ENCODE measurements at regions not wholly inside any gene's neighbourhood (a gene's known extent, or its start where the extent isn't known, plus 50 kb on each side); places are given as distances from the start of the nearest gene placed in this dataset.
"Not testable (repeated sequence)": the region's sequence is repeated elsewhere in the genome, so short reads cannot be mapped to it uniquely, and the experiment has no call there.

DNA sequence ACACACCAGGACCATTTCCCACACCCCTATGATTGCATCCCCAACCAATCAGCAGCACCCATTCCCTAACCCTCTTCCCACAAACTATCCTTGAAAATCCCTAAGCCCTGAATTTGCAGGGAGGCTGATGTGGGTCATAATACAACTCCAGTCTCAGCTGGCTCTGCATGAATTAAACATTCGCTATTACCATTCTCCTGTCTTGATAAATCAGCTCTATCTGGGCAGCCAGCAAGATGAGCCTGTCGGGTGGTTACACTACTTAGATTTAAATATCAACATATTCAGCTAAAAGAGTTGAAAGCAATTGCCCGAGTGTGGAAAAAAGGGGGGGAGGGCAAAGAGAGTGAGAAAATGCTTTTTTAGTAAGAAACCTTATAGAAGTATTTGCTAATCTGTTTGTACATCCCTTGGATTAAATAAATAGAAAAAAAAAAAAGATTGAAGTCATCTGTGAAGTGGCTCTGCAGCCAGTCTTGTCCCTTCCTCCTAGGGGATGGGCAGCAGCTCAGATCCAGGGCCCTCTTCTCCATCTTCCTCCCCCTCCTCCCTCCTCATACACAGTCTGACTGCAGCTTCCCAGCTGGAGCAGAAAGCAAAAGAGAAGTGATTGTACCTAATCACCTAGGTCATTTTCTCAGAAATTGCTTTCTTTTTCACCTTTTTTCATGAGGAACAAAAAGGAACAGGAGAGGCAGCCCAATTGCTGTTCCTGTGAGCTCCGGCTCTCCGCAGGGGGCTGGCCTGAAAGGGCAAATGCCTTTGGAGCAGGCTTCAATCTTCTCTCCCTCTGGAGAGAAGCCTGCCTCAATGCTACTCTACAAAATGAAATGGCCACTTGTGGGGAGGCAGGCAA, 356.6 kb upstream of the SULF2 start:
- DNase-seq = no peak

DNA sequence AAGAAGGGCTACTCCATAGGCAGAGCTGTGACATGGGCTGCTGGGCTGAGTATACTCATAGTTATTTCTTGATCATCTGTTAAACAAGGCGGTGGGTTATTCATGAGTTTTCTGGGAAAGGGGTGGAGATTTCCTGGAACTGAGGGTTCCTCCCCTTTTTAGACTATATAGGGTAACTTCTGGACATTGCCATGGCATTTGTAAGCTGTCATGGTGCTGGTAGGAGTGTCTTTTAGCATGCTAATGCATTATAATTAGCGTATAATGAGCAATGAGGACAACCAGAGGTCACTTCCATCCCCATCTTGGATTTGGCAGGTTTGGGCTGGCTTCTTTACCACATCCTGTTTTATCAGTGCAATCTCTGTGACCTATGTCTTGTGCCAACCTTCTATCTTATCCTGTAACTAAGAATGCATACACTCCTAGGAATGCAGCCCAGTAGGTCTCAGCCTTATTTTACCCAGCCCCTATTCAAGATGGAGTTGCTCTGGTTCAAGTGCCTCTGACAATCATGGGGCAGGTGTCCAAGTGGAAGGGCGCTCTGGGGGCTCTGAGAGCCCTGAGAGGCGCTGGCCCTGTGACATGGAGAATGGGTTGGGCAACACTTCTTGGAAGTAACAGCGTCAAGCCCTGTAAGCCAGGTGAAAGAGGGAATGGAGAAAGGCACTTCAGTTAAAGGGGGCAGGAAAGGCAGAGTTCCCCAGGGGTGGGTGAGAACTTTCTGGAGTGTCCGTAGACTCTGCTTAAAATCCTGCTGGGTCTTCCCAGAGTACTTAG, 354.2 kb upstream of the SULF2 start:
- DNase-seq = no peak

GRCh38 chr20:48132834-48133233, 347.6 kb upstream of the SULF2 start:
- no peak for DNase-seq

- no peak for DNase-seq
These were observed 346.3 kb upstream of the SULF2 start for GRCh38 chr20:48131581-48131980.

DNA sequence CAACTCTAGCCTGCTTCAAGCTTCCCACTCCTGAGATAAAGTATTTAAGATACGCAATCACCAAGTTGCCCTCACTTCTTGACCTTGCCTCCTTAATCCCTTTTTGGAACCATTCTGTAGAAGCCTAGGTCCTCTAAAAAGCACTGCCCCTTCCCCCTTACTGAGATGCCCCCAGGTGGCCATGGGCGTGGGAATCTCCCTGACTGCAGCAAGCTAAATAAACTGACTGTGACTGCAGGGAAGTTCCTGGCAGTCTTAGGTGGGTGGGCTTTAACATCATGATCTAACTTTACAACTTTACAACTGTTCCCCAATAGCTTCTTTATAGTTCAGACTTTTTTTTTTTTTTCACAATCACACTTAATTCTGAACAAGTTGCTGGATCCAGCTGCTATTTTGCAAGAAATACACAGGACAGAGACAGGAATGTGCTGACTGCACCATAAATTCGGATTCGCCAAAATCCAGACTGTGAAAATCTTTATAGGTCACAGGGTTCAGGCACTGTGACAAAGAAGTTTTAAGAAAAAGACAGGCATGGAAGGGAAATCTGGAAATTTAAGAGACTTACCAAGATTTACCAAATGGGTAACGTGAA, 344.2 kb upstream of the SULF2 start:
- no peak for DNase-seq

GRCh38 chr20:48128436-48128835, 343.2 kb upstream of the SULF2 start:
- no peak for DNase-seq

DNA sequence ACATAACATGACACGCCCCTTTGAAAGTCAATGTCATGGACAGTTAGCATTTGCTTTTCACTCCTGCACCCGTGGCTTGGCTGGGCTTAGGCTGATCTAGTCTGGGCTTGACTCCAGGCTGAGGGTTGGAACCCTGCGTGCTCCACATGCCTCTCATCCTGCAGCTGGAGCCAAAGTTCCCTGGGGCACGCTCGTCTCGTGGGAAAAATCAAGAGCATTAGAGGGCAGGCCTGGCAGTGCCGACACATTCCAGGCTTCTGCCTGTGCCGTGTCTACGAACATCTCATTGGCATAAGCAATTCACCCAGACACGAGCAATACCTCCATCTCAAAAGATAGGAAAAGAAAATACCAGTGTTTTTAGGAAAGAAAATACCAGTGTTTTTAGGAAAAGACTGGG, 342.7 kb upstream of the SULF2 start:
- not testable (repeated sequence) for DNase-seq

GRCh38 chr20:48127133-48127532, 341.9 kb upstream of the SULF2 start:
- DNase-seq = not testable (repeated sequence)

DNA sequence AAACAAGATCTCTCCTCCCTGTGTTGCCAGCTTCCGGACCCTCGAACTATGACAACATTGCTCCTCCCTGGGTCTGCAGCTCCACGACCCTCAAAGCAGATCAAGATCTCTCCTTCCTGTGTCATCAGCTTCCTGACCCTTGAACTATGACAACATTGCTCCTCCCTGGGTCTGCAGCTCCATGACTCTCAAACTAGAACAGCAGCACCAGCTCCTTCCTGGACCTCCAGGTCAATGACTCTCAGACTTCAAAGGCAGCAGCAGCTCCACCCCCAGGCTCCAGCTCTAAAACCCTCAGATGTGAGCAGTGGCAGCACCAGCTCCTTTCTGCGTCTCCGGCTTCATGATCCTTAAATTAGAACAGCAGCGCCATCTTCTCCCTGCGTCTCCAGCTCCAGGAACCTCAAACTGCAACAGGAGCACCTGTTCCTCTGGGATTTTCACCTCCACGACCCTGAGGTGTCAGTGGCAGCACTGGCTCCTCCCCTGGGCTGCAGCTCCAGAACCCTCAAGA, 341.0 kb upstream of the SULF2 start:
- DNase-seq = no peak

- no peak for DNase-seq
These were observed 339.7 kb upstream of the SULF2 start for GRCh38 chr20:48124960-48125359.

GRCh38 chr20:48124181-48124782, 339.0 kb upstream of the SULF2 start:
- DNase-seq = no peak

DNA sequence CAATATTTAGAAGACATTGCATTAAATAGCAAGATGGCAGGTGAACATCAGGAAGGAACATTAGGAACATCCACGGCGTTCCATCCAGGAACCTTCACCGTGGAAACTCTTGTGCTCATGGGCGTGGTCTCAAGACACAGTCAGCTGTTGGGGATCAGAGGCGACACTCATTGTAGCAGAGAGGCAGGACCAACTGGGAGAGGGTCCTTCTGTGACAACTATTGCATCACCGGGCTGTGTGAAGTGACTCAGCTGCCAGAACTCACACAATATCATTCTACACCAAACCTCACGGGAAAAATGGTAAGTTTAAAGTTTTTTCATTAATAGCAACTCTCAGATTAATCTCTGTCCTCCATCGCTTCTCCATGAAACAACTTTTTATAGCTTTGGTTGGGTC, 334.8 kb upstream of the SULF2 start:
- no peak for DNase-seq

GRCh38 chr20:48119389-48119788, 334.1 kb upstream of the SULF2 start:
- DNase-seq = not testable (repeated sequence)

DNA sequence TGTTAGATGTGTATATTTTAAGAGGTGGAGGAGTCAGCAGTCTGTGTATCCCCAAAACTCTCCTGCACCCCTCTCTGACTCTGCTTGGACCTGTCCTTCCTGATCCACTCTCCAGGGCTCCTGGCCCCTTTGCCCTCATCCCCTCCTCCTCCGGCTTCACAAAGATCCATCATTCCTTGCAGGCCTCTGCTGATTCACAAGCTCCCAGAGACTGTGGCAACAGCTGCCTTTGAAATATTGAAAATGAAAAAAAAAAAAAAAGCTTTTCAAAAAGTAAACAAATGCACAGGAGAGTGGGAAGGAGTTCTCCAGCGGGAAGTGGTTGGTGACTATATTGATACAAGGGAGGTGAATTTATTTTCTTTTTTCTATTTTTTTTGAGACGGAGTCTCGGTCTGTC, 330.2 kb upstream of the SULF2 start:
- DNase-seq = no peak

- no peak for DNase-seq
These were observed 322.3 kb upstream of the SULF2 start for GRCh38 chr20:48107560-48107959.

DNA sequence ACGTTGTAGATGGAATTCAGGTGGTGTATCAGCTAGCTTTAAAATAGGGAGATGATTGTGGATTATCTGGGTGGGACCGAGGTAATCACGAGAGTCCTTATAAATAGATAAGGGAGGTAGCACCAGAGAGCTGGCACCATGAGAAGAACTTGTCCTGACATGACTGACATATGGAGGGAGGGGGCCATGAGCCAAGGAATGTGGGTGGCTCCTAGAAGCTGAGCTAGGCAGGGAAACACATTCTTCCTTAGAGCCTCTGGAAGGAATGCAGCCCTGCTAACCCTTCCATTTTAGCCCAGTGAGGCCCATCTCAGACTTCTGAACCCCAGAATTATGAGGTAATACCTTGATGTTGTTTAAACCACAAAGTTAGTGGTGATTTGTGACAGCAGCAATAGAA, 321.1 kb upstream of the SULF2 start:
- DNase-seq = no peak

DNA sequence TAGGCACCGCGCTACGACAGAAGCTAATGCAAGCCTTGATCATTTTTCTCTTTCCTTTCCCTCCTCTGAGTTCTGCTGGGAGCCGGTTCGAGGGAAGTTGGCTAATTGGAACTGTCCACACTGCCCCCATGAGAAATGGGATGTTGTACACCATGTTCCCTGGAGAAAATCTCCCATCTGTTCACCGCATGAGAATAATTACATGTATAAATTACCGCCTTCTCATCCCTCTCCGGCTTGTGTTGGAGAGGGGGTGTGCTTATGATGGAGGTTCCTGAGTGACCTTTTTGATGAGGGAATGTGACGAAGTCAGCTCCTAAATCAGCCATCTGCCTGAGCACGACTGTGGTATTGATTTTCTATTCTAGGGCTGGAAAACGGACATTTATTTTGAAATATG, 320.2 kb upstream of the SULF2 start:
- DNase-seq = no peak

GRCh38 chr20:48102931-48103660, 317.8 kb upstream of the SULF2 start:
- no peak for DNase-seq

DNA sequence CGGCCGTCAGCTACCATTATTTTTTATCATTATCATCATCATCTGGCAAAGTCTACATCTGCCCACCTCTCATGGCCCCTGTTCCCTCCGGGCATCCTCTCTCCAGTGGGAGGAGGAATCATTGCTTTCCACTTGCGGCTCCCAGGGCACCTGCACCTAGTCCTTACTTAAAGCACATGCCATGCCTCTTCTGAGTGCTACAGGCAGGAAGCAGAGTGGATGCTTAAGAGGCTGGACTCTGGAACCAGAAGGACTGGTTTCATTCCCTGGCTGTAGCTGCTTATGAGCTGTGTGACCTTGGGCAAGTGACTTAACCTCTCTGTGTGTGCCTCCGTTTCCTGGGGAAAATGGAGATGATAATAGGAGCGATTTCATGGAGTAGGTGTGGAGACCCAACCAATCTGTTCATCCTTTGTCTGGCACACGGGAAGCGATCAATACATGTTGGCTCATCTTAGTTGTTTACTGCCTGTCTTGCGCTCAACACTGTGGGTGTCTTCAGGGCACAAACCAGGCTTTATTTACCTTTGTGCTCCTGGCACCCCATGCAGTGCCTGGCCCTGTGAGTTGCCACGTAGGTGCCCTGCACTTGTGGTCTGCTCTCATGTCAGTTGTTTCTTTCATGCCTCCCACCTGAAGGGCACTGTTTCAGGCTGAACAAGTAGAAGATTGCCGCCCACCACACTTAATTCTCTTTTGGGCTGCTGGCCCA, 317.0 kb upstream of the SULF2 start:
- DNase-seq = no peak

GRCh38 chr20:48100483-48100882, 315.2 kb upstream of the SULF2 start:
- no peak for DNase-seq

DNA sequence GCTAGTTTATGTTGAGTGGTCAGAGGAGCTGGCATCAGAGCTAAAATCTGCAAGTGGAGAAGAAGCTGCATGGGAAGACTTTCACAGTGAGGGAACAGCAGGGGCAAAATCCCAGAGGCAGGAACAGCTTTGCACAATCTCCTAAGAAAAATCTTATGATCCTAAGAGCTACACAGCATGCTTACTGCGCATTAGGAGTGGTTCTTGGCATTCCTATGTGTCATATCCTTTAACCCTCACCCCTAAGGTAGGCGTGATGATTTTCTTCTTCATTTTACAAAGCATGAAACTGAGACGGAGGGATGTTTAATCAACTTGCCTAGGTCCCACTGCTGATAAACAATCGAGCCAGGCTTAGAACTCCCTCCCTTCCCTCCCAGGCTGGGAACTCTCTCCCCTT, 313.6 kb upstream of the SULF2 start:
- no peak for DNase-seq

GRCh38 chr20:48098099-48098498, 312.8 kb upstream of the SULF2 start:
- DNase-seq = no peak

Data from suppressor macrophage treated with lipopolysaccharide for 1 hour (primary cell).